ENCODE measurements at regions not wholly inside any gene's neighbourhood (a gene's known extent, or its start where the extent isn't known, plus 50 kb on each side); places are given as distances from the start of the nearest gene placed in this dataset.

GRCh38 chr11:69378303-69379141 is 84.6 kb downstream of the MYEOV start:
- TF ChIP-seq TAF1 (IDR thresholded peaks at IDR 0.05; ENCODE audit: low read depth, low read length) (no peak), POLR2A (IDR thresholded peaks at IDR 0.05; ENCODE audit: low read depth, low read length) (no peak), POLR2AphosphoS5 (IDR thresholded peaks at IDR 0.05; ENCODE audit: low read depth, low read length) (no peak)

All from GM12891 (cell line).